Gastrocnemius medialis (tissue), 4 donors: ENCODE measurements at regions not wholly inside any gene's neighbourhood (a gene's known extent, or its start where the extent isn't known, plus 50 kb on each side); places are given as distances from the start of the nearest gene placed in this dataset.

Experiments
- CTCF ChIP-seq, 5 experiments: fragments of 450-650 bp in 3 of 5; fragments of 200-600 bp in 2 of 5; sonication (generic) in 2 of 5; IDR thresholded peaks in 4 of 5; conservative IDR thresholded peaks in 1 of 5; 1 replicate in 4 of 5; 2 replicates in 1 of 5; pipeline ENCODE4 v1.5.1; 2016 to 2019; ENCODE audit warnings: antibody characterized with exemption in 5 of 5, mild to moderate bottlenecking in 3 of 5, moderate library complexity in 3 of 5
- POLR2A ChIP-seq, 2 donors: fragments of 450-650 bp; IDR thresholded peaks; one replicate each; pipeline ENCODE4 v1.6.1; 2017; ENCODE audit warnings: antibody characterized with exemption in 2 of 2, mild to moderate bottlenecking in 2 of 2, moderate library complexity in 2 of 2

GRCh38 chr2:122539920-122540319 lies 784.5 kb downstream of the TSN start:
- TF ChIP-seq CTCF (IDR thresholded peaks at IDR 0.05 in 4 of 5, conservative IDR thresholded peaks at IDR 0.05 in 1 of 5) (no peak), POLR2A (IDR thresholded peaks at IDR 0.05) (no peak)
